ENCODE measurements at regions not wholly inside any gene's neighbourhood (a gene's known extent, or its start where the extent isn't known, plus 50 kb on each side); places are given as distances from the start of the nearest gene placed in this dataset.
A peak's percentile ranks its signal among the peaks of the same experiment; 100 is the strongest.

GRCh38 chr1:61580417-61580816 is 144.5 kb downstream of the TM2D1 start:
- no peaks in the 10 kb centered on the region for H3K27me3 ChIP-seq (ENCODE audit: insufficient read depth, low read depth, severe bottlenecking)
- H3K9me3 ChIP-seq (ENCODE audit: severe bottlenecking): no peaks in the 10 kb centered on the region
- H3K36me3 ChIP-seq: no peaks in the 10 kb centered on the region
- DNase-seq: no peak
- TF ChIP-seq CTCF (IDR thresholded peaks at IDR 0.05; ENCODE audit: low read depth, low read length): no peak
- no peak overlapping the region for H3K27ac ChIP-seq
- H3K4me3 ChIP-seq (ENCODE audit: low read depth, low read length): no peak overlapping the region

GRCh38 chr1:61579802-61580201 is 145.1 kb downstream of the TM2D1 start:
- Histone ChIP-seq H3K27ac (no peak overlapping the region), H3K4me3 (ENCODE audit: low read depth, low read length) (no peak overlapping the region), H3K27me3 (ENCODE audit: insufficient read depth, low read depth, severe bottlenecking) (no peaks in the 10 kb centered on the region), H3K36me3 (no peaks in the 10 kb centered on the region), H3K9me3 (ENCODE audit: severe bottlenecking) (no peaks in the 10 kb centered on the region)
- DNase-seq: no peak
- TF ChIP-seq CTCF (IDR thresholded peaks at IDR 0.05; ENCODE audit: low read depth, low read length): no peak

GRCh38 chr1:61572046-61572445 is 152.9 kb downstream of the TM2D1 start:
- Histone ChIP-seq H3K36me3 (no peaks in the 10 kb centered on the region), H3K4me3 (ENCODE audit: low read depth, low read length) (no peak overlapping the region), H3K9me3 (ENCODE audit: severe bottlenecking) (no peaks in the 10 kb centered on the region), H3K27me3 (ENCODE audit: insufficient read depth, low read depth, severe bottlenecking) (no peaks in the 10 kb centered on the region), H3K27ac (no peak overlapping the region)
- TF ChIP-seq CTCF (IDR thresholded peaks at IDR 0.05; ENCODE audit: low read depth, low read length): no peak
- DNase-seq: no peak

- H3K27ac ChIP-seq: no peak overlapping the region
- no peak for TF ChIP-seq CTCF (IDR thresholded peaks at IDR 0.05; ENCODE audit: low read depth, low read length)
- H3K4me3 ChIP-seq (ENCODE audit: low read depth, low read length): no peak overlapping the region
- no peaks in the 10 kb centered on the region for H3K36me3 ChIP-seq
- DNase-seq: no peak
- H3K27me3 ChIP-seq (ENCODE audit: insufficient read depth, low read depth, severe bottlenecking): no peaks in the 10 kb centered on the region
- peaks cover 7% of the 10 kb centered on the region for H3K9me3 ChIP-seq (ENCODE audit: severe bottlenecking)
Observed at GRCh38 chr1:61570191-61570590, 154.8 kb downstream of the TM2D1 start.

GRCh38 chr1:61569303-61569621 is 155.7 kb downstream of the TM2D1 start:
- Histone ChIP-seq H3K27me3 (ENCODE audit: insufficient read depth, low read depth, severe bottlenecking) (no peaks in the 10 kb centered on the region), H3K4me3 (ENCODE audit: low read depth, low read length) (peak overlapping the region; percentile 33; the same call in 1 of the 2 replicates), H3K9me3 (ENCODE audit: severe bottlenecking) (peaks cover 7% of the 10 kb centered on the region), H3K36me3 (no peaks in the 10 kb centered on the region), H3K27ac (no peak overlapping the region)
- no peak for TF ChIP-seq CTCF (IDR thresholded peaks at IDR 0.05; ENCODE audit: low read depth, low read length)
- peak; percentile 11 for DNase-seq

GRCh38 chr1:61568460-61569302 is 156.3 kb downstream of the TM2D1 start:
- DNase-seq: peak; percentile 47
- Histone ChIP-seq H3K27me3 (ENCODE audit: insufficient read depth, low read depth, severe bottlenecking) (no peaks in the 10 kb centered on the region), H3K4me3 (ENCODE audit: low read depth, low read length) (peak overlapping the region; percentile 33; the same call in 1 of the 2 replicates), H3K9me3 (ENCODE audit: severe bottlenecking) (peaks cover 7% of the 10 kb centered on the region), H3K27ac (no peak overlapping the region), H3K36me3 (no peaks in the 10 kb centered on the region)
- no peak for TF ChIP-seq CTCF (IDR thresholded peaks at IDR 0.05; ENCODE audit: low read depth, low read length)

Data from WERI-Rb-1 (cell line).